GM19023 (cell line): ENCODE measurements at regions not wholly inside any gene's neighbourhood (a gene's known extent, or its start where the extent isn't known, plus 50 kb on each side); places are given as distances from the start of the nearest gene placed in this dataset.

Experiments used
- ATAC-seq: cut with Tn5 transposase; IDR thresholded peaks from one replicate; pipeline ENCODE4 v1.9.1; 2021; ENCODE audit warnings: mild to moderate bottlenecking, moderate library complexity; ENCODE audit not compliant: unreplicated experiment

- no peak for ATAC-seq
Measured at GRCh38 chr3:152185891-152186630, 82.7 kb upstream of the MBNL1 start.

GRCh38 chr3:152190636-152191183, 78.0 kb upstream of the MBNL1 start:
- ATAC-seq: no peak

- no peak for ATAC-seq
Measured at GRCh38 chr3:152192050-152192449, 76.7 kb upstream of the MBNL1 start.

- peak; percentile 5 for ATAC-seq
Measured at GRCh38 chr3:152192936-152193672, 75.6 kb upstream of the MBNL1 start.

- peak; percentile 62 for ATAC-seq
Measured at GRCh38 chr3:152193673-152194267, 75.0 kb upstream of the MBNL1 start.

- ATAC-seq: no peak
Measured at GRCh38 chr3:152195206-152195605, 73.5 kb upstream of the MBNL1 start.

- ATAC-seq: no peak
Measured at GRCh38 chr3:152196782-152197181, 71.9 kb upstream of the MBNL1 start.

GRCh38 chr3:152197451-152197850, 71.3 kb upstream of the MBNL1 start:
- ATAC-seq: no peak

- no peak for ATAC-seq
Measured at GRCh38 chr3:152197937-152198336, 70.8 kb upstream of the MBNL1 start.

GRCh38 chr3:152198665-152199064, 70.1 kb upstream of the MBNL1 start:
- ATAC-seq: no peak

- ATAC-seq: no peak
Measured at GRCh38 chr3:152199102-152199840, 69.5 kb upstream of the MBNL1 start.

- no peak for ATAC-seq
Measured at GRCh38 chr3:152200476-152201420, 68.0 kb upstream of the MBNL1 start.

GRCh38 chr3:152202976-152203626, 65.6 kb upstream of the MBNL1 start:
- ATAC-seq: no peak

- ATAC-seq: no peak
Measured at GRCh38 chr3:152203652-152204051, 65.1 kb upstream of the MBNL1 start.

- no peak for ATAC-seq
Measured at GRCh38 chr3:152204218-152204617, 64.5 kb upstream of the MBNL1 start.

- ATAC-seq: peak; percentile 47
Measured at GRCh38 chr3:152205097-152205593, 63.6 kb upstream of the MBNL1 start.

GRCh38 chr3:152206243-152206760, 62.4 kb upstream of the MBNL1 start:
- ATAC-seq: no peak

GRCh38 chr3:152208439-152208838, 60.3 kb upstream of the MBNL1 start:
- ATAC-seq: no peak

- no peak for ATAC-seq
Measured at GRCh38 chr3:152209060-152209459, 59.7 kb upstream of the MBNL1 start.
